SKM-1 (cell line): ENCODE measurements at regions not wholly inside any gene's neighbourhood (a gene's known extent, or its start where the extent isn't known, plus 50 kb on each side); places are given as distances from the start of the nearest gene placed in this dataset.

ENCODE experiments used
- DNase-seq: peaks from one replicate; lab custom pipeline; 2025; ENCODE audit not compliant: unreplicated experiment; lab: John Stamatoyannopoulos, UW

GRCh38 chr12:84807249-84807648 lies 105.3 kb downstream of the SLC6A15 start:
- DNase-seq: no peak

GRCh38 chr12:84805474-84805858 lies 107.1 kb downstream of the SLC6A15 start:
- no peak for DNase-seq

DNA sequence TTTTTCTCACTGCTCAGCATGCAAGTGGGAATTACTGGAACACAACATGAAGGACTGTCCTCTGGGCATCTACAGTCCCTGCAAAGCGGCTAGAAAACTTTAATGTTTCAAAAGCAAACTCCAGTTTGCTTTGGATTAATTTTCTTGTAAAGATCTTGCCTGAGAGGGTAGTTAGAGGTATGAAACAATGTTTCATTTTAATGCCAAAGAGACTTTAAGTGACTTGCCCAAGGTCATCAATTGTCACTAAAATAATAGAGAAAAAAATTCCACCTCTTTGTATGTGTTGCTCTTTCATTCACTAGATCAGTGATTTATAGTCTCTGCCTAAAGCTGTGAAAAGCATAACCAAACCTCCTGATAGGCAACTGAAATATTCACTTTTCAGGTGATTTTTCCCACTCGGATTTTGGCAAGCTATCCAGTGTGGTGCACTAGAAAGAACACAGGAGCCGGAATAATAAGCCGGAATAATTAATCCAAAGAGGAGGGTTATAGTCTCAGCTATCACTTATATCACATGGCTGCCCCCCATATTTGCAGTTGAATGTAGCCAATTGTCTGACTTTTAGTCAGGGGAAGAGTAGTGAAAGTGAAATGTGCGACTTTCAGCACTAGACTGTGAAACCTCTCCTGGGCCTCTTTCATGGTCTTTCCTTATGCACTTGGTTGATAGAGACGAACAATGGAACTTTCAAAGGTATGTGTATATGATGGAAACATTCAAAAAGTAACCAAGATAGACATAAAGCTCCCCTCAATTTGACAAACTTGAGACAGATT lies 107.7 kb downstream of the SLC6A15 start:
- DNase-seq: no peak

- no peak for DNase-seq
Measured at GRCh38 chr12:84803661-84804060, 108.9 kb downstream of the SLC6A15 start.

DNA sequence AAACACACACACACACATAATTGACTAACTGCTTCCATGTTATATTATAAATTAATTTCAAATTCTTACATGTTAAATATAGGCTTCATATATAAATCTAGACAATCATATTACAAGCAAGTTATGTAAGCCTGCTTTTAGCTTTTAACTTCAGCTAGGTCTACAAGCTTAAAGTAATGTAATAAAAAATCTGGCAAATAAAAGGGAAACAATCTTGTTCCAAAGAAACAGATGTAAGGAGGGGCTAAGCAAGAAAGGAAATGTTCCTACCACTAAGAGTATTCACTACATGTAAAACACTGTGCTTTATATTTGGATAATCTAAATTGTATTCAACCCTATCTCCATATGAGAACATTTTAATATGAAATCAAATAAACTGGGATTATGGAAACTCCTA lies 110.4 kb downstream of the SLC6A15 start:
- no peak for DNase-seq

- DNase-seq: no peak
Measured at GRCh38 chr12:84793558-84794367, 118.8 kb downstream of the SLC6A15 start.

- no peak for DNase-seq
Measured at GRCh38 chr12:84791444-84791843, 121.2 kb downstream of the SLC6A15 start.

DNA sequence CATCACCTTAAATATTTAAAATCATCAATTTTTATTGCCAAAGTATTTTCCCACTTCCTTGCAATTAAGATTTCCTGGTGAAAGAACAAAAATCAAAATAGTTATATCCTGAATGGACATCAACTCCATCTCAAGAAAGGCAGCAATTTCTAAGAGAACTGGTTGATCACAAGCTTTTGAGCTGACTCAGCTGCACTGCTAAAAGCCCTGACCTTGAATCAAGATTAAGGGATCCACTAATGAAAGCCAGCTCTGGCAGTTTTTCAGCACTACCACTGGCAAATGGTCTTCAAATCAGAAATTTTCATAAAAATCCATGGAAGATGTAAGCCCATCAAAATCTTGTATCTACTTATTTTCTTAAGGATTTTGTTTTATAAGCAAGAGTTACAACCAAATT lies 123.4 kb downstream of the SLC6A15 start:
- no peak for DNase-seq

DNA sequence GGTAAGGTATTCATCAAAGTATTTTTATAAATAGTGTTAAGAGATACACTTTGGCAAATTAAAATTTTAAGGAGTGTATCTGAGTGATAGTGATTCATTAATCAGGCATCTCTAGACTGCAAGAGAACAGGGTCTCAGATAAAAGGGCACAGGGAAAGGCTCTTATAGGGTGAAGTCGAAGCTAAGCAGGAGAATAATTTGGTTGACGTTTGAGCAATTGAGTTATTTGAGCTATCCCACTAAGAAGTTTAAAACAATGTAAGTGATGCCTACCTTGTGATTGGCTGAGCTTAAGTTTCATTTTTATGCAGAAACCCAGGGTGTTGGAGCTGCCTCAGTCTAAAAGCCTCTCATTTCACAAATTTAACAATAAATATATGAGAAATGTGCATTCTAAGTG lies 125.3 kb downstream of the SLC6A15 start:
- no peak for DNase-seq

DNA sequence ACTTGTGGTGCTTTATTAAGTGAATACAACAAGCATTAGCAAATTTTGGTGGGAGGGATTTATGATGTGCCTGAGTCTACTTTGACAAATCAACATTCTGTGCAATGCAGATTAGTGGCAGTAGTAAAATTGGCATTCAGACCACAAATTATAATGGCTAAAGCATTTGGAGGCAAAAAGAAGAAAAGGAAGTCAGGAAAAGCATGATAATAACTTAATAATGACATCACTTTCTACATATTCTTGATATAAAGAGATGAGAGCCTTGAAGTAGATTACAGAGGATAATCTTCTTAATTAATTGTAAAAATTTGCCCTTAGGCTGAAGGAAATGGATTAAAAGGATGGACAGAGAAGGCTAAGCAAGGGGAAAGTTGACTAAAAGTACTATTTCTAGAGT lies 126.0 kb downstream of the SLC6A15 start:
- DNase-seq: no peak

DNA sequence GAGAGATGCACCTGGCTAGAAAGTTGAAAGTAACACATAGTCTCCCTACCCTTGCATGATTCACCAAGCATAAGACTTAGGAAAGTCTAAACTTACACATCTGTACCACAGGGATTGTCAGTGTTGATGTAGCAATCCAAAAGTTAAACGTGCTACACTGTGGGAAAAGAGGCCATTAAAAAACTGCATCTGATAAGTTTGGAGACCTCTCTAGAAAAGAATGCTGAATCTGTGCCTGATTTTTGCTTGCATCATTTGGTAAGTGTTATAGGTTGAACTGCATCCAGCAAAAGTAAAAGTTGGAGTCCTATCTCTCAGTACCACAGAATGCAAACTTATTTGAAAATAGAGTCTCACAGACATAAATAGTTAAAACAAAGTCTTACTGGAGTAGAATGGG lies 126.6 kb downstream of the SLC6A15 start:
- no peak for DNase-seq

GRCh38 chr12:84785281-84785680 lies 127.3 kb downstream of the SLC6A15 start:
- DNase-seq: no peak

DNA sequence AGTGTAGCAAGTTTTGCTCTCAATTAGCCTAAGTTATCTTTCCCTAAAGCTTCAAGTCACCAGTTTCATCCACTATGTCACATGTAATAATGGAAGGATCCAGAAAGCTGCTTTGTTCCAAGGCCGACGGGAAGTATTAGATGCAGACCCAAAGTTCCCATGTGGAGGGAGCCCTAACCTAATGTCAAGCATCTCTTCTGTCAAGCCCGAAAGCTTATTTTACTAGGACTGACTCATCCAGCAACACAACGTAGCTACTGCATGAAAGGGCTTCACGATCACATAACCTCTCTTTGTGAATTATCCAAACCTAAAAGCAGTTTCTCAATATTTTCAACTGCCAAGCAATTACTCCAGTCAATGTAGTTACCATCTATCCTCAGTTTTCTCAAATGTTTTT lies 133.4 kb downstream of the SLC6A15 start:
- no peak for DNase-seq

- DNase-seq: no peak
Measured at GRCh38 chr12:84772281-84772680, 140.3 kb downstream of the SLC6A15 start.

DNA sequence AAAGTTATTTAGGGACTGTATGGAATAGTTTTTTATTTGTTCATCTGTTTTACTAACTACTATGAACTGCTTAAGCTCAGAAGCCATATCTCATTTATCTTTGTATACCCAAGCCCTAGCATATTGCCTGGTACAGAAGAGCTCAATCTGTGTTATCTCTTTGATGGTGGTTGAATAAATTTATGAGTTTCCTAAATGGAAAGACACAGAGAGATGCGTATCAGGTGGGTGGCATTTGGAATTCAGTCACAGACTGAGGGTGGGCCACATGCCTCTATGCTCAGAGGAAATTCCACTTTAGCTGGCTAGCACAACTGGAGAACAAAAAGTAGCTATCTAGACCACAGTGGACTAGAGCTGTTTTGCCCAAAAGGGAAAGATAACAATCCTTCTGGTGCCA lies 145.5 kb downstream of the SLC6A15 start:
- DNase-seq: no peak

GRCh38 chr12:84766375-84766774 lies 146.2 kb downstream of the SLC6A15 start:
- no peak for DNase-seq

- no peak for DNase-seq
Measured at GRCh38 chr12:84764001-84764400, 148.6 kb downstream of the SLC6A15 start.

DNA sequence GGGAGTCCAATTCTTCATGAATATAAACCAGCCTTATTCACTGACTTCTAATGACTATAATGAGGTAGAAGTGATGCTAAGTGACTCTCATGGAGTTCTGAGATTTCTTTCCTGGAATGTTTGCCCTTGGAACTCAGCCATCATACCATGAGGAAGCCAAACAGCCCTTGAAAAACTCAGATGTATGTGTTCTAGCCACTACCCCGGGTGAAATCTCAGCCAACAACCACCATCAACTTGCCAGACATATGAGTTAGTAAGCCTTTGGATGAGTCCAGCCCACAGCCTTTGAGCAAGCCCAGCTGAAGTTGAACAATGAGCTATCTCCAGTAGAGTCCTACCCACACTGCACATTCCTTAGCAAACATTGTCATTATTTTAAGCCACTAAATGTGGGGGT lies 149.5 kb downstream of the SLC6A15 start:
- no peak for DNase-seq

DNA sequence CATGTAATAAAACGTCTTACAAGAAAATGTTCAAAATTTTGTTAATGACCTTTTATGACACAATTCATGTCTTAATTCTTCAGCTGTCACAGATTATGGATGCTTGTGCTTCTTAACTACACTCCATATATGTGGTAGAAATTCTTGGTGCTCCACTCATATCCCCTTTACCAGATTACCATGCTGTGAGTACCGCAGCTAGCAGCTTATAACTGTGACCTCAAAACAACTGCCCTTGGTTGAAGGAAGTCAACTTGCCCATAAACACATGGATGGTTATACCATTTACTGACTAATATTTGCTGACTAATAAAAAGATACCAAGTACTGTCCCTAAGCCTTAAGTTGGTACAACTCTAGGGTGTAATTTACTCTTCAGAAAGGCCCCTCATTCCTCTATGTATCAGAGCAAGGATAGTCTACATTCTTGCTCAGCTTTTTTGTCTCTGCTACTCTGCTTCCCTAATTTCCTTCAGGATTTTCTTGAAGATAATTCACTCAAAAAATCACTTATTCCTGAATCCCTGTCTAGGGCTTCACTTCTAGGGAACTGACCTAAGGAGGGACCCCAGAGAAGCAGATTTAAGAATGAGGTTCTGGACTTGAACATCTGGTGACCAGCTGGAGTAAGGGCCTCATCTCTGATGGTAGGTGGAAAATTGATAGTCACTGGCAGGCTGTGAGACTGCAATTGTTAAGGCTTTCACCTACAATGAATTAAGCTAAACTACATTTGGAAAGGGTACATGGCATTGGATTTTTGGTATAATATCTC lies 152.3 kb downstream of the SLC6A15 start:
- no peak for DNase-seq

GRCh38 chr12:84757978-84758377 lies 154.6 kb downstream of the SLC6A15 start:
- DNase-seq: no peak

DNA sequence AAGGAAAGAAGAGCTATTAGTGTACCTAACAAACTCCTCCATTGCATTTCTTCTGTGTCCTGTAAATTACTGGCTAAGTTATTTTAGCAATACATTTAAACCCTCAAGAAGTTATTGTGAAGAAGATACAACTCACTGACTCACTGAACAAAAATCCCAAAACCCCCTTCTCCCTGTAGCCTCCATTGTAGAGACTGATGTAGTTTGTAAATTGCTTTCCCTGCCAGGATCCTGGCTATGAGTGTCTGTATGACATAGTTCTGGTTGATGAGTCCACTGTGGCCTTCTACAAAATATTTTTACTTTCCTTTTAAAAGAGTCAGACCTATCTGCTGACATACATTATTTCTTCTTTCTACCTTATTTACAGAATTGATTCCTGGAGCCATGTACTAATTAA lies 155.6 kb downstream of the SLC6A15 start:
- DNase-seq: no peak

GRCh38 chr12:84745127-84745526 lies 167.5 kb downstream of the SLC6A15 start:
- no peak for DNase-seq
